NCI-H748 treated with DMSO at 0.1 percent for 48 hours (cell line): ENCODE measurements at regions not wholly inside any gene's neighbourhood (a gene's known extent, or its start where the extent isn't known, plus 50 kb on each side); places are given as distances from the start of the nearest gene placed in this dataset.

Experiments used
- DNase-seq: peaks from one replicate; lab custom pipeline; 2025; lab: John Stamatoyannopoulos, UW

DNA sequence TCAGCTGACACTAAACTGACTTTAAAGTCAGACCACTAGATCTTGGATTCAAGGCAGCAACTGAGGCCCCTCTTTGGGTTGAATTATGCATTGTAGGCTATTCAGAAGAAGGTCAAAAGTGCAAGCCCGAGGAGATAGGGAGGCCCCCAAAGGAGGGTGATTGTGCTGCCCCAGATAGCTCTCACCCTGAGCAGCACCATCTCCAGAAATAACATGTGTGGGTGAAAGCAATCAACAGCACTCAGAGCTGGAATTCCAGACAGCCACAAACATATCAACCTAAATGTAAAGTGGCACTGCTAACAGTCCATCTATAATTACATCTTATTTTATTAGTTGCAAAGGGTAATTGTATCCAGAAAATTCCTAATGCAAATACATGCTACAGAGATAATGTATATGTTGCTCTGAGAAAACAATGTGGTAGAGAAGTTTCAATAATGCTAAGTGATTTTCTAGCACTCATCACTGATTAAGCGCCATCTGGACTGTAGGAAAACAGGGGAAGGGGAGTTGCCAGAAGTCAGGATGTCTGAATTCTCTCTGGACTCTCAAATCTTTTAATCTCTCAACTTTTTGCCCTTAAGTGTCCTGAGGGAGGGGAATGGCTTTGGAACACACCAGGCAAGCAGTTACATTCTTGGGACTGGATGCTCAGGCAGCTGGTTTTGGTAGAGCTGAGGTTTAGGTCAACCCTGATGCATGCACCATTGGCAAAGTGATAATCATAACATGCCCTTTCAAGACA, 61.8 kb upstream of the SFRP2 start:
- no peak for DNase-seq

- DNase-seq = no peak
Observed at GRCh38 chr4:153844144-153844543, 55.3 kb upstream of the SFRP2 start.
